ENCODE measurements at regions not wholly inside any gene's neighbourhood (a gene's known extent, or its start where the extent isn't known, plus 50 kb on each side); places are given as distances from the start of the nearest gene placed in this dataset.

- H3K4me1 Mint-ChIP-seq, result peaks cover 10% of the 10 kb centered on the region
- Histone ChIP-seq H3K9ac (no peak overlapping the region), H3K9me3 (ENCODE audit: low read depth) (no peaks in the 10 kb centered on the region), H4K20me1 (ENCODE audit: low read depth) (no peaks in the 10 kb centered on the region), H3K36me3 (no peaks in the 10 kb centered on the region), H2AFZ (replicated peaks) (no peak overlapping the region), H3K79me2 (ENCODE audit: low read depth) (no peaks in the 10 kb centered on the region), H3F3A (ENCODE audit: low read depth) (no peaks in the 10 kb centered on the region), H3K4me2 (no peak overlapping the region), H3K4me1 (no peaks in the 10 kb centered on the region), H3K27ac (no peak overlapping the region), H3K27me3 (no peaks in the 10 kb centered on the region), H3K4me3 (no peak overlapping the region)
- H3K36me3 Mint-ChIP-seq, result no peaks in the 10 kb centered on the region
- H3K27me3 Mint-ChIP-seq (ENCODE audit: insufficient read depth, low read depth), result peaks cover 4% of the 10 kb centered on the region
- no peak for TF ChIP-seq CTCF (IDR thresholded peaks at IDR 0.05)
- no peak for DNase-seq (ENCODE audit: low spot score)
- H3K4me3 Mint-ChIP-seq, result no peak overlapping the region
- no peak overlapping the region for H3K27ac Mint-ChIP-seq
- peaks cover 2% of the 10 kb centered on the region for H3K9me3 Mint-ChIP-seq
These were observed 228.7 kb downstream of the PIK3C3 start for GRCh38 chr18:42183746-42184145.

GRCh38 chr18:42184685-42185477, 229.8 kb downstream of the PIK3C3 start:
- H3K27me3 ChIP-seq, result no peaks in the 10 kb centered on the region
- Mint-ChIP-seq H3K9me3 (peaks cover 9% of the 10 kb centered on the region), H3K27ac (no peak overlapping the region), H3K4me3 (no peak overlapping the region), H3K36me3 (no peaks in the 10 kb centered on the region), H3K4me1 (peaks cover 8% of the 10 kb centered on the region), H3K27me3 (ENCODE audit: insufficient read depth, low read depth) (peaks cover 4% of the 10 kb centered on the region)
- H3K4me1 ChIP-seq, result no peaks in the 10 kb centered on the region
- no peak overlapping the region for H3K9ac ChIP-seq
- H3F3A ChIP-seq (ENCODE audit: low read depth), result no peaks in the 10 kb centered on the region
- no peaks in the 10 kb centered on the region for H3K79me2 ChIP-seq (ENCODE audit: low read depth)
- H4K20me1 ChIP-seq (ENCODE audit: low read depth), result no peaks in the 10 kb centered on the region
- H2AFZ ChIP-seq (replicated peaks), result no peak overlapping the region
- H3K36me3 ChIP-seq, result no peaks in the 10 kb centered on the region
- no peak overlapping the region for H3K4me2 ChIP-seq
- H3K27ac ChIP-seq, result no peak overlapping the region
- no peaks in the 10 kb centered on the region for H3K9me3 ChIP-seq (ENCODE audit: low read depth)
- no peak for DNase-seq (ENCODE audit: low spot score)
- H3K4me3 ChIP-seq, result no peak overlapping the region
- TF ChIP-seq CTCF (IDR thresholded peaks at IDR 0.05) (no peak), EZH2phosphoT487 (IDR thresholded peaks at IDR 0.05) (no peak), EZH2 (IDR thresholded peaks at IDR 0.05) (no peak)

- Mint-ChIP-seq H3K4me1 (peaks cover 8% of the 10 kb centered on the region), H3K36me3 (no peaks in the 10 kb centered on the region), H3K27ac (no peak overlapping the region), H3K27me3 (ENCODE audit: insufficient read depth, low read depth) (peaks cover 4% of the 10 kb centered on the region), H3K9me3 (peaks cover 11% of the 10 kb centered on the region), H3K4me3 (no peak overlapping the region)
- peaks cover 4% of the 10 kb centered on the region for H3K9me3 ChIP-seq (ENCODE audit: low read depth)
- H3K4me2 ChIP-seq, result no peak overlapping the region
- no peak overlapping the region for H3K9ac ChIP-seq
- no peaks in the 10 kb centered on the region for H3K27me3 ChIP-seq
- no peaks in the 10 kb centered on the region for H3K36me3 ChIP-seq
- DNase-seq (ENCODE audit: low spot score), result no peak
- no peak overlapping the region for H2AFZ ChIP-seq (replicated peaks)
- H3K4me3 ChIP-seq, result no peak overlapping the region
- H3K79me2 ChIP-seq (ENCODE audit: low read depth), result no peaks in the 10 kb centered on the region
- no peaks in the 10 kb centered on the region for H3F3A ChIP-seq (ENCODE audit: low read depth)
- no peaks in the 10 kb centered on the region for H3K4me1 ChIP-seq
- TF ChIP-seq CTCF (IDR thresholded peaks at IDR 0.05) (no peak), EZH2 (IDR thresholded peaks at IDR 0.05) (no peak), EZH2phosphoT487 (IDR thresholded peaks at IDR 0.05) (no peak)
- H4K20me1 ChIP-seq (ENCODE audit: low read depth), result no peaks in the 10 kb centered on the region
- H3K27ac ChIP-seq, result no peak overlapping the region
These were observed 230.5 kb downstream of the PIK3C3 start for GRCh38 chr18:42185486-42185885.

Data from neural progenitor cell (in vitro differentiated cells).